GM18858 (cell line): ENCODE measurements at regions not wholly inside any gene's neighbourhood (a gene's known extent, or its start where the extent isn't known, plus 50 kb on each side); places are given as distances from the start of the nearest gene placed in this dataset.
A peak's percentile ranks its signal among the peaks of the same experiment; 100 is the strongest.

ENCODE experiments used
- ATAC-seq: cut with Tn5 transposase; IDR thresholded peaks from one replicate; pipeline ENCODE4 v1.9.1; 2021; ENCODE audit not compliant: unreplicated experiment

- no peak for ATAC-seq
Measured at GRCh38 chr4:17124767-17125166, 226.3 kb upstream of the LDB2 start.

GRCh38 chr4:17120761-17121160 lies 222.3 kb upstream of the LDB2 start:
- no peak for ATAC-seq

GRCh38 chr4:17117746-17118145 lies 219.3 kb upstream of the LDB2 start:
- no peak for ATAC-seq

- ATAC-seq = no peak
Measured at GRCh38 chr4:17115583-17115982, 217.1 kb upstream of the LDB2 start.

- ATAC-seq = no peak
Measured at GRCh38 chr4:17112292-17112659, 213.8 kb upstream of the LDB2 start.

GRCh38 chr4:17109126-17109525 lies 210.7 kb upstream of the LDB2 start:
- ATAC-seq = no peak

- no peak for ATAC-seq
Measured at GRCh38 chr4:17103231-17103630, 204.8 kb upstream of the LDB2 start.

- ATAC-seq = no peak
Measured at GRCh38 chr4:17098996-17099395, 200.6 kb upstream of the LDB2 start.

- no peak for ATAC-seq
Measured at GRCh38 chr4:17098401-17098800, 200.0 kb upstream of the LDB2 start.

GRCh38 chr4:17097362-17097761 lies 198.9 kb upstream of the LDB2 start:
- ATAC-seq = no peak

- ATAC-seq = no peak
Measured at GRCh38 chr4:17096692-17097091, 198.2 kb upstream of the LDB2 start.

GRCh38 chr4:17095771-17096170 lies 197.3 kb upstream of the LDB2 start:
- ATAC-seq = no peak

GRCh38 chr4:17094876-17095210 lies 196.4 kb upstream of the LDB2 start:
- ATAC-seq = no peak

GRCh38 chr4:17094159-17094875 lies 195.9 kb upstream of the LDB2 start:
- no peak for ATAC-seq

- peak; percentile 5 for ATAC-seq
Measured at GRCh38 chr4:17093481-17093880, 195.0 kb upstream of the LDB2 start.

GRCh38 chr4:17092736-17093437 lies 194.4 kb upstream of the LDB2 start:
- peak; percentile 92 for ATAC-seq

GRCh38 chr4:17091104-17091503 lies 192.7 kb upstream of the LDB2 start:
- no peak for ATAC-seq

GRCh38 chr4:17090063-17090462 lies 191.6 kb upstream of the LDB2 start:
- no peak for ATAC-seq

GRCh38 chr4:17085416-17085815 lies 187.0 kb upstream of the LDB2 start:
- no peak for ATAC-seq

GRCh38 chr4:17082186-17082585 lies 183.7 kb upstream of the LDB2 start:
- ATAC-seq = no peak

GRCh38 chr4:17081179-17081578 lies 182.7 kb upstream of the LDB2 start:
- ATAC-seq = no peak

- ATAC-seq = no peak
Measured at GRCh38 chr4:17077105-17077504, 178.7 kb upstream of the LDB2 start.

GRCh38 chr4:17072483-17072882 lies 174.0 kb upstream of the LDB2 start:
- no peak for ATAC-seq
